NCI-H524 (cell line): ENCODE measurements at regions not wholly inside any gene's neighbourhood (a gene's known extent, or its start where the extent isn't known, plus 50 kb on each side); places are given as distances from the start of the nearest gene placed in this dataset.
"Not testable (repeated sequence)": the region's sequence is repeated elsewhere in the genome, so short reads cannot be mapped to it uniquely, and the experiment has no call there.

ENCODE experiments used
- DNase-seq, 2 experiments: peaks; one replicate each; lab custom pipeline; 2025; lab: John Stamatoyannopoulos, UW

DNA sequence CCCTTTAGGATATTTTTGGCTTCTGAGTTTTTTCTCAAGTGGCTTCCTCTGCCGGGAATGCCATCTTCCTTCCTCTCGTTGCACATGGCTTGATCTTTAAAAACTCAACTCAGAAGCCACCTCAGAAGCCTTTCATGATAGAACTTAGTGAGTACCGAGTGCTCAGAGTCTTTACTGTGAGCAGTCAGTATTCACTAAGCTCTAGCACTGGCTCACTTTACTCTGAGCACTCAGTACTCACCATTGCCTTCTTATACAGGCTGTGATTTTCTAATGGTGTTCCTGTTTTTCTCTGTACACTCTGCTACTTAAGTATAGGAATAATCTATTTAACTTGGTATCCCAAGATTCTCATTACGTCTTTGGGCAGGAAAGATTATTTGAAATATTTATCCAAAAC lies 116.2 kb downstream of the PFDN4 start:
- no peak for DNase-seq

DNA sequence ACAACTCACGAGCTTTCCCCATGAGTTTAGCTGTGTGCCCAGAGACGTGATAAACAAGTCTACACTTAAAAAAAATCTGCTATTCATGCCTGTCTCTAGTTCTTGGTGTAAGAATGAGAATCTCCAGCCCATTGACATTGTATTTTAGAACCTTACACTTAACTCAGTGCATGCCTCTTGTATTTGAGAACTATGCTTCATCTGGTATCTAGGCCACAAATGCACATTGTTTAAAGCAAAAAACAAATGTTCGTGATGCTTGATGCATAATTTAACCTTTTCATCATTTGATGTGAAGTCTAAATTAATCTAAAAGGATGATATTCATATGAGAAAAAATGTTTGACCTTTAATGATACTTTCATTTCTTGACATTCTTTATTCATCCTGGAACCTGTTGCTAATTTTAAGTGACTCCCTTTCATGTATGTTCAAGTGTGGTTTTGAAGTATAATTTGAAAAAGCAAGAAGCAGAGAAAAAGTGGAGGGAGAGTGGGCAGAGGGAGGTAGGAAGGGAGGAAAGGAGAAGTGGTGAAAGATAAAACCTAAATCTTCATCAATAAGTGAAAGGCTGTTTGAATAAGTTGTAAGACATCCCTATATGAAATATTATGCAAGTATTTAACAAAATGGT lies 116.9 kb downstream of the PFDN4 start:
- DNase-seq, result no peak

DNA sequence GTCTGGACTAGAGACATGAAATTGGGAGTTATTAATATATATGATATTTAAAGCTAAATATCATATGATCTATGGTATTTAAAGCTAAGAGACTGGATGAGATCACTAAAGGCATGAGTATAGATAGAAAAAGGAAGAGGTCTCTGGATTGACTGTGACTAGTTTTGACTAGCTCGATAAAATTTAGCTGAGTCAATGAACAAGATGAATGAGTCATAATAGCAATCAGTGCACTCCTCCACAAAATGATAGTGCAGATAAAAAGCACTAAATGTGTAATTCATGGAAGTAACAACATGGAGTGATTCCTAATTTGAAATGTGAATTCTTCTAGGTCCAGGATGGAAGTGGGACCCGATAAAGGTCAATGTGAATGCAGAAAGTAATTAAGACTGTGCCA lies 127.4 kb downstream of the PFDN4 start:
- no peak for DNase-seq

DNA sequence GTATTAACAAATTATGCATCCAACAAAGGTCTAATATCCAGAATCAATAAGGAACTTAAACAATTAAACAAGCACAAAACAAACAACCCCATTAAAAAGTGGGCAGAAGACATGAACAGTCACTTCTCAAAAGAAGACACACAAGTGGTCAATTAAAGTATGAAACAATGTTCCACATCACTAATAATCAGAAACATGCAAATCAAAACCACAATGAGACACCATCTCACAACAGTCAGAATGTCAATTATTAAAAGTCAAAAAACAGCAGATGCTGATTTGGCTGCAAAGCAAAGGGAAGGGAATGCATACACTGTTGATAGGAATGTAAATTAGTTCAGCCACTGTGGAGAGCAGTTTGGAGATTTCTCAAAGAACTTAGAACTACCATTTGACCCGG lies 129.3 kb downstream of the PFDN4 start:
- DNase-seq, result no peak

DNA sequence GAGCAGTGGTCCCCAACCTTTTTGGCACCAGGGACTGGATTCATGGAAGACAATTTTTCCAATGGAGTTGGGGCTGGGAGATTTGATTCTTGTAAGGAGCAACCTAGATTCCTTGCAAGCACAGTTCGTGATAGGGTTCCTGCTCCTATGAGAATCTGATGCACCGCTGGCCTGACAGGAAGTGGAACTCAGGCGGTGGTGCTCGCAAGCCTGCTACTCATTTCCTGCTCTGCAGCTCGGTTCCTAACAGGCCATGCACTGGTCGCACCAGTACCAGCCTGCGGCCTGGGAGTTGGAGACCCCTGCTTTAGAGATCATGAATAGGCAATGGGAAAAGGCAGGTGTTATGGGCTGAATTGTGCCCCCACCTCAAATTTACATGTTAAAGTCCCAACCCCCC lies 131.2 kb downstream of the PFDN4 start:
- no peak for DNase-seq

DNA sequence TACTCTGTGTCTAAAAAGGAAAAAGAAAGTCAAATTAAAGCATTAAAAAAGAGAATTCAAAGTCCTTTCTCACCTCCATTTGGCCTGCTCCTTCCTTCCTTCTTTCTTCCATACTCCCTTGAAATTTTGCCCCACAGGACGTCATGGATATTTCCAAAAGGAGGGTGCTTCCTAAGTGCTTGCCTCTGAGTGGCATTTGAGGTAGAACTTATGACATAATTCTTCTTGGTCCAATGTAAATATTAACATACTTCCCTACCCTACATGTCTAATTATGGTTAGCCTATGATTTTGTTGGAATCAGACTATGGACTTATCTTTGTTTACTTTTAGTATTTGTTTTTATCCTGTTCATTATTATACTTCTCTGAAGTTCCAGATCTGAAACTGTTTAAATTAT lies 132.3 kb downstream of the PFDN4 start:
- no peak for DNase-seq

DNA sequence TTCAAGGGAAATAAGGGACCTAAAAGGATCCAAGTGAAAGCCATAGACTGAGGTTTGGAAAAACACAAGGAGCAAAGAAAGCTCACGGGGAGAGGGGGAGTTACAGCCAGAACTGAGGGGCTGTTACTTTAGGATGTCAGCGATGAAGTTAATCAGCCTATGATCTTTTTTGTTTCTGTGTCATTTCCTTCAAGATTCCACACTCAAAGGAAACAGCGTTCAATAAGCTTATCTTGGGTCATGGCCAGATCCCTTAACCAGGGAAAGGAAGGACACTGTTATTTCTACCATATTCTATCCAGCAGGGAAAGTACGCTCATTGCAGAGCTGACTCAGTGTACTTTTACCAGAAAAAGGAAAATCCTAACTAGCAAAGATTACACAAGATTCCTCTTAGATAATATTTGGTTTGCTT lies 132.8 kb downstream of the PFDN4 start:
- DNase-seq, result no peak

DNA sequence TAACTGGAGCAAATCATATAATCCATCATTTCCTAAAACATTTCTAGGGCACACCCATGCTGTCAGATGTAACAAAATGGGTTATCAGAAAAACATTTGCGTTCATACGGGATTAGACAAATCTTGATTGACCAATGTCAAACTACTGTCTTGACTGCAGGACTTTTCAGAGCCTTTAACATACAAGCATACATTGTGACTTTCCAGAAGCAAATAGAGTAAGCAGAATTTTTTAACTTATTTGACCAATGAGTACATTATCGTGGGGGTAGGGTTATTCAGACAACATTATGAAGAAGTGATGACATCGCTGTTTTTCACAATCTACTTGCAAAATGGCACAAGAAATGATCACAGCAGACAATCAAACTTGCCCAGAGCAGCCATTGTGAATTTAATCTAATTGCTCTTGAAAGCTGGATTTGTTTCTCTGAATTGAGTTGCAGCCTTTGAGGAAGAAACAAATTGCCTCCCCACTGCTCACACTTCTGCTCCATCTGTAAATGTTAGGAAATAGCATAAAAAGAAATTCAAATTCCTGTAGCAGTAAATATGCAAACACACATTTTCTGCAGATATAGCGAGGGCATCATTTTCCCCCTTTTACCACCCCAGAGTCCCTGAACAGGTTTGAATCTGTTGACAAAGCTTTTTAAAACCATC lies 133.0 kb upstream of the DOK5 start:
- no peak for DNase-seq

DNA sequence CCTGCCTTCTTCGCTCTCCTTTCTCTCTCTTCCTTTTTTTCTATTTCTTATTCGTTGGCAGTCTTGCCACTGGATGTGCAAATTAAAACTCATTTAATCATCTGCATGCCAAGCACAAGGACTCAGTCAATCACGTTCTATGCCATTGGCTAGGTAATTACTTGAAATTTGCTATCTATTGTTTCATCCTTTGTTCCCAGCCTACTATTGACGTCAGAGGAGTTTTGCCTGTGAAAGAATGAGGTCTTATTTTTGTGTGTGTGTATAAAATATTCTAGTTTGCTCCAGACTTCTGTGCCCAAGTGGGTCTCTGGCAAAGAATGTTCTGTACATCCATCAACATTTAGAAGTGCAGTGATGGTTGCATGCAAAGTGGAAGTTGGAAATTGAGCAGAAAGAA lies 132.3 kb upstream of the DOK5 start:
- no peak for DNase-seq

DNA sequence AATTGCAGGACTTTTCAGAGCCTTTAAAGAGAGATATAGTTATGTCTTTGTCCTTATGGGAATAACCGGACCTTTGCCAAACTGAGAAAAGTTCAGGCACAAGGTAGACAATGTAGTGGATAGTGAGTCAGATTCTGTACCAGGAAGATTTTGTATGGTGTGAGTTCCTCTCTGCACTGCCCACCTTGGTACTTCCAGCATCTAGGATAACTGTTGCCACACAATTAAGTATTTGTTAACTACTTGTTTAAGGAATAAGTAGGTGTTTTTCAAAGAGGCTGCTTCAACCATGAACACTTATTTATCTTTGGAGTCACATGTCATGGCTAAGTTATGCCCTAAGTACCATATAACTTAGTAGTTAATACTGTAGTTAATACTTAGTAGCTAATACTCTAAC lies 131.8 kb upstream of the DOK5 start:
- DNase-seq, result no peak

DNA sequence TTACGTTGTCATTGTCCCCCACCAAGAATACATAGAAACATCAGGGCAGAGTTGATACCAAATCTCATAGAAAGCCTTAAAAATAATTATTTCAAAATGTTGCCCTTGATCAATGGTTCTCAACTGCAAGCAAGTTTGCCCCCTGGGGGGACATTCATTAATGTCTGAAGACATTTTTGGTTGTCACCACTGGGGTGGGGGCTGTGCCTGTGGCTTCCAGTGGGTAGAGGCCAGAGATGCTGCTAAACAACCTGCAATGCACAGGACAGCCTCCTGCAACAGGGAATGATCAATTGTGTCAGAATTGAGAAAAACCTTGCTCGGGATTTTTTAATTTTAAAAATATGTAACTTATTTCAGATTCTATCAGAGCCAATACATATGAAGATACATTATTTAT lies 130.6 kb upstream of the DOK5 start:
- no peak for DNase-seq

DNA sequence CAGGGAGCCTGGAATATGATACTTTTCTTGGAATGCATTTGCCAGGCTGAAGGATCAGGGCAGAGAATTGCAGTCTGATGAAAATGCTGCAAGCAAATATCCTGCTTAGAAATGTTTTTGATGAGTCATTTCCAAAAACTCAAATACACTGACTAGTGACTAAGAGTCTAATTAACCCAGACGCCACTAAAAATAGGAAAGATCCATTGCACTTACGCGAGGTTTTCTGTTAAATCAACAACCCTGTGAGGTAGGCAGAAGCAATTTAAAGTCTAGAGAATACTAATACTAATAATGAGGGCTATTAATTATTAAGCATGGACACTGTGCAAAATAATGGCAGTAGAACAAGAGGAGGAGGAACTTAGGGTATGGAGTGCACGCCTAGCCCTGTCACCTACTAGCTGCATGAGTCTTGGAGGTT lies 130.1 kb upstream of the DOK5 start:
- no peak for DNase-seq

DNA sequence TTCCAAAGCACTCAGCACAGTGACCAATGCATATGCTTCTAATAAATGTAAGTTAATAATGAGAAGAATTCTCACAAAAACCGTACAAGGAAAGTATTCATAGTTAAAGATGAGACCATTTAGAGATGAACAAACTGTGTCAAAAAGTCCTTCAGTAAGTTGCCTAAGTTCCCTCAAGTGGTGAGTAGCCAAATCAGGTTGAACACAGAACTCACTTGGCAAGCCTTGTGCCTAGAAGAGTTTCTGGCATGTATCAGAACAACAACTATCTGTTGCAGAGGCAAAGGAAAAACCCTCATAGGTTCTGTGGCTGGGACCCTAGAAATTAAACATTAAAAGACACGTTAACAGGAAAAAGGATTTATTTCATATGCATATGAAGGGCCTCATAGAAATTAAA lies 129.6 kb upstream of the DOK5 start:
- DNase-seq, result no peak

DNA sequence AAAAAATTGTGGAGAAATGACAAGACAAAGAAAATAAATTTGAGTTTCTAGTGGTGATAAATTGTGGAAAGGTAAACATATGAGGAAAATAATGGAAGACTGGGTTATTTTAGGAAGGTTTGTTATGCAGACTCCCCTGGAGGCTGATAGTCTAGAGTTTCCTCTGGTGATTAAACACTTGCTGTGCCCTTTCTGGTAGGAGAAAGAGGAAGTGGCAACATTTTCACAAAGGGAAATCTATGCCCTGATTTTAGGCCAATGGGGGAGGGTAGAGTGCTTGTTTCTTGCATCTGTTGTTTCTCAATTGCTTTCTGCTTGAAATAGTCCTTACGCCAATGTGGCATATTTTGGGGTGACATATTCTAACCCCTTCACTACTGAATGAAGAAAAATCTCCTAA lies 129.1 kb upstream of the DOK5 start:
- no peak for DNase-seq

DNA sequence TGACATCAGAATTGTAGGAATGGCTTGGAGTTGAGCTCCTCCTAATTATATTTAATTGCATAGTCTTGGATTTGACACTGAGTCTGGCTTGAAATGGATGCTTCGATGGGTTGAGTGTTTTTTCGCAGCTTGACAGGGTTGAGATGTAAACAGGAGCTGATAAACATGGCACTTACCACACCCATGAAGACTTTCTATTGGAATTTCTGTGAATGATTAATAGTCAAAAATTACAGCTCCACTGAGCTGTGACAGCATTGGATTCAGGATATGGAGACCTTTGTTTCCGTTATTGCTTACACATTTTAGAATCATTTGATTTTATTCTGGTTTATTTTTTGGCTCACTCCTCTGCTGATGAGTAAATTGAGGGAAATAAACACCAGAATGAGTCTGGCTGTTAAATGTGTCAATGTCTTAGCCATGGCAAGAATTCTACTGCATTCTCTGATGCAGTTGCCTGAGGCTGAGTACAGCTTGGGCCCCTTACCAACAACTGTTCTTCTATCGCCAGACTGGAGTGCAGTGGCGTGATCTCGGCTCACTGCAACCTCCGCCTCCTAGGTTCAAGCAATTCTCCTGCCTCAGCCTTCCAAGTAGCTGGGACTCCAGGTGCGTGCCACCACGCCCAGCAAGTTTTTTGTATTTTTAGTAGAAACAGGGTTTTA lies 128.1 kb upstream of the DOK5 start:
- DNase-seq, result no peak

DNA sequence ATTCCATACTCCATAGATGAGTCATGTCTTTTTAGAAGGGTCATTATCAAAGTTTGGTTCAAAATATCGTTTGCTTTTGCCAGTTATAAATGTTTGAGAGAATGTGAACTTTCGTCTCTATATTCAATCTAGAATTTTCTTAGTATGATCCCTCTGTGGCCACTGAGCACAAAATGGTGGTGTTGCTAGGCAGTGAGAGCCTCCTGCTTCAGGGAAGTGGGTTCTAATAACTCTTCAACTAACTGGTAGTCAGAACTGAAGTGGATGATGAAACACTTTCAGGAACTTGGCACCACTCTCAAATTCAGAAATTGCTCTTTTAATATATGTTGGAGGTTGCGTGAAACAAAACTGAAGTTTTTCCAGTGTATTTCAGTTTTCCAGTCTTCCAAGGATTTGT lies 125.0 kb upstream of the DOK5 start:
- no peak for DNase-seq

DNA sequence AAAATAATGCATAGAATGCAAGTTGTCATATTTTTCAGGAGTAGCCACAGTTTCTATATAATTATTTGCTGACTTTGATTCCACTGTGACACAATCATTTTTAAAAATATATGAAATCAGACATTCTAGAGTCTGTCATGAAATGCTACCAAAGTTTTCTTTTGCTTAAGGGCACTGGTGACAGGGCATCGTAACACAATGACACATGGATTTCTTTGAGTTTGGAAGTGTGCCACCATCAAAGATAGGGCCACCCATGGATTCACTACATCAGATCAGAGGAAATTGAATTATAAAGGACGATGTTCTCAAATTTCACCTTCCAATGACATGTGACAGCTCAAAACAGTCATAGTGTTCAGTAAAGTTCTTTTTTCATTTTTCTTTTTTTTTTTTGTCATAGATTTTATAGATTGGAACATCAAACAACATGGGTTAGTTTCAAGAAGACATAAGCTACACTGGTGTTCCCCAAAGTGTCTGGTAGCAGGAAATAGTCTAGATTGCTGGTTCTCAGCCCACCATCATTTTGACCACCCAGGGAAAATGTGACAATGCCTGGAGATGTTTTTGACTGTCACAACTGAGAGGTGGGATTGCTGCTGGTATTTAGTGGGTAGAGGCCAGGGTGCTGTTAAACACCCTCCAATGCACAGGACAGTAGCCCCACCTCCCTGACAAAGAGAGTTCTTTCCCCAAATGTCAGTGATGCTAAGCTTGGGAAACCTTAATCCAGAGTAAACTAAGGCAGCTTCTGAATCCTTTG lies 123.8 kb upstream of the DOK5 start:
- DNase-seq, result no peak

DNA sequence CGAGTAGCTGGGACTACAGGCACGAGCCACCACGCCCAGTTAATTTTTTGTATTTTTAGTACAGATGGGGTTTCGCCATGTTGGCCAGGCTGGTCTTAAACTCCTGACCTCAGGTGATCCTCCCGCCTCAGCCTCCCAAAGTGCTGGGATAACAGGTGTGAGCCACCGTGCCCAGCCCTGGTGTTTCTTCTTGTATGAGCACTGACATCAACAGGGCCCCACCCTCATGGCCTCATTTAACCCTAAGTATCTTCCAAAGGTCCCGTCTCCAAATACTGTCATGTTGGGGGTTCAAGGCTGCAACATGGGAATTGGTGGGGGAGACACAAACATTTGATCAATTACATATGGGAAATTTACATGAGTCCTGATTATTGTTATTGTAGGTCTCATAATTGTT lies 122.9 kb upstream of the DOK5 start:
- DNase-seq, result not testable (repeated sequence)

DNA sequence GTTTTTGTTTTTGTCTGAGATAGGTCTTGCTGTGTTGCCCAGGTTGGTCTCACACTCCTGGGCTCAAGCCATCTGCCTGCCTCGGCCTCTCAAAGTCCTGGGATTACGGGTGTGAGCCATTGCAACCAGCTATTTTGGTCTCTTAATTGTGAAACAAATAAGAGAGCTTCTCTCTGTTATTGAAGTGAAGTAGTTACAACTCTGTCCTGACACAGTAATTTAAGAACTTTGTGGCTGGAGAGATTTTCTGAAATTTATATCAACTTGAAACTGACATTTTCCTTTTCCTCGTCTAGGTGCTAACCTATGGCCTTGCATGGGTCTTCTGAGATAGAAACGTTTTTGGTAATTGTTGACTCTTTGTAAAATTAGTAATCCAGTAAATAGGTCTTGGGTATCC lies 122.1 kb upstream of the DOK5 start:
- no peak for DNase-seq

DNA sequence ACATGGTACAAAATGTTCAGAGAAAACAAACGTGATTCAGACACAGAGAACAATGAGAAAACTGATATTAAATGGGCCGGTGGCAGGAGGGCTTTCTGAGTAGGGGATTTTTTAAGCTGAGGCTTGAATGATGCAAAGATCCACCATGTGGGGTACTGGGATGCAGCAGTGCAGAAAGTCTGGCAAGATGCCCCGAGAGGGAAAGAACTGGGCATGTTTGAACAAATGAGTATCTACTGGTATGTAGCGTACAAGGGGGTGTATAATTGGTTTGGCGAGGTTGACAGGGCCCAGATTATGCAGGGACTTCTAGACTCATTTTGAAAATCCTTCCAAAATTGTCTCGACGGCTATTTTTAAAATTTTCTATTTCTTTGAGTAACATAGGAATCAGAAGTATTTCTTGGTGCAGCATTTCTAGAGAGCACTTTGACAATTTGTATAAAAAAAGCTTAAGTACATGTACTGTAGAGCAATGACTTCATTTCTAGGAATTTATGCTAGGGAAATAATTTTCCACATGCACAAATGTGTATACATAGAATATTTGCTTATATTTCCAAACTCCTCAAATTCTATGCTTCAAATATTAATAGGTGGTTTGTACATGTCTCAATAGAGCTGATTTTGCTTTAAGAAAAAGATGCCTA lies 119.6 kb upstream of the DOK5 start:
- peak; percentile 74 to 82 for DNase-seq

DNA sequence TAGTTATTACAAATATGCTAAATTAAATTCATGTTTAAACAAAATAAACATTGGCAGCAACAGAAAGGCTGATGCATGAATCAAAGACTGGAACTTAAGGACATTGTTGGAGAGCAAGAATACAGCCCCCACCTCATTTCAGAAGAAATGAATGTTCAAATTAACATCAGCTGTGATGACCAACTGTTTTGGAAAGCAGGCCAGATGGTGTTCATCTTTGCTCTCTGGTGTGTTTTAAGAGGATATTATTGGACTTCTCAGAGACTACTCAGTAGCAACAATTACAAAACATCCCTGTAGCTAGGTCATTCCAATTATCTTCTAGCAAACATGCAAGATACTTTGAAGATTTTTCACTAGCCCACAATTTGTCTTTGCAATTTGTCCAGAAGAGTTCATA lies 118.6 kb upstream of the DOK5 start:
- DNase-seq, result peak; percentile 71 to 85

DNA sequence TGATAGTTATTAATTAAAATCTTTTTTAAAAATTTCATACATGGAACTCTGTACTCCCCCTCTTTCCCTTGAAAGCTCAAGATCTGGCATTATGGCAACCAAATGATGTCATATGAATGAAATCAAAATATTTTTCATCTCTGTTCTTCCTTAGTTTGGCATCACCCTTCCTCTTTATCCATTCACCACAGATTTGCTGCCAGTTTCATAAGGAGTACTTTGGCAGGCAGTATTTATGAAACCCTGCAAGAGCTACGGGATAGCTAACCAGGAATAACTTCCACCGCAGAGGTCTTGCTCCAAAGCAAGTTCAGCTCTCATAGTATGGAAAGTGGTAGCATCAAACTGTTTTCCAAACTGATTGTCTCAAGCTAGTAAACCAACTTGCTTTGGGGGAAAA lies 113.9 kb upstream of the DOK5 start:
- no peak for DNase-seq
